Panc1 (cell line): ENCODE measurements at regions not wholly inside any gene's neighbourhood (a gene's known extent, or its start where the extent isn't known, plus 50 kb on each side); places are given as distances from the start of the nearest gene placed in this dataset.

ENCODE experiments used
- ATAC-seq: fragments of 200-7000 bp; cut with Tn5 transposase; 2 replicates; pipeline ENCODE4 v1.9.1; 2020; ENCODE audit warnings: mild to moderate bottlenecking, moderate library complexity
- BruUV-seq: library from RNA; stranded (reverse); fragments of 400-500 nt; replicated peaks from 2 replicates; lab custom pipeline; 2021; lab: Mats Ljungman, UMichigan
- CTCF ChIA-PET: fragments of 300-600 bp; sonication (Branson Sonifier 250); formaldehyde crosslinking; loops from one replicate; lab custom pipeline; 2022; ENCODE audit warnings: antibody characterized with exemption; lab: Charles Lee
- POLR2A ChIA-PET: fragments of 300-600 bp; sonication (Branson Sonifier 250); formaldehyde crosslinking; loops from one replicate; lab custom pipeline; 2022; ENCODE audit warnings: antibody characterized with exemption; lab: Charles Lee
- DNase-seq: peaks from one replicate; pipeline ENCODE4 v3.0.0-alpha.2; 2010; ENCODE audit warnings: low read depth, low spot score
- H3K27ac ChIP-seq: 2 replicates; pipeline ENCODE4 v1.5.1; 2011; ENCODE audit warnings: mild to moderate bottlenecking, low read length, inconsistent platforms
- H3K27me3 ChIP-seq: fragments of 200-500 bp; sonication (Bioruptor generic); 2 replicates; pipeline ENCODE4 v1.6.0; 2014; ENCODE audit warnings: low read length, inconsistent platforms; ENCODE audit not compliant: control insufficient read depth, insufficient read depth
- H3K36me3 ChIP-seq: fragments of 200-500 bp; sonication (Bioruptor generic); 2 replicates; pipeline ENCODE4 v1.5.1; 2014; ENCODE audit warnings: inconsistent platforms, mild to moderate bottlenecking, low read length, moderate library complexity; ENCODE audit not compliant: control insufficient read depth, insufficient read depth
- H3K4me1 ChIP-seq: 2 replicates; pipeline ENCODE4 v1.5.1; 2011; ENCODE audit warnings: inconsistent platforms, mild to moderate bottlenecking, low read length, moderate library complexity; ENCODE audit not compliant: control insufficient read depth, insufficient read depth
- H3K4me3 ChIP-seq, 2 experiments: 2 replicates each; pipeline ENCODE4 v1.5.1; 2011 to 2012; ENCODE audit warnings: low read depth in 2 of 2, low read length in 2 of 2, mild to moderate bottlenecking in 2 of 2, inconsistent platforms in 1 of 2, moderate library complexity in 1 of 2
- H3K9me3 ChIP-seq: fragments of 200-500 bp; sonication (Bioruptor generic); 2 replicates; pipeline ENCODE4 v1.5.1; 2014; ENCODE audit warnings: low read depth, mild to moderate bottlenecking, inconsistent platforms, low read length, moderate library complexity; ENCODE audit not compliant: control insufficient read depth, insufficient read depth
- CTCF ChIP-seq: fragments of 450-650 bp; IDR thresholded peaks from 2 replicates; pipeline ENCODE4 v1.5.1; 2017; ENCODE audit warnings: mild to moderate bottlenecking
- POLR2AphosphoS5 ChIP-seq: IDR thresholded peaks from 2 replicates; pipeline ENCODE4 v1.6.1; 2012; ENCODE audit warnings: mild to moderate bottlenecking, low read depth, low read length, moderate library complexity
- REST ChIP-seq, 2 experiments: IDR thresholded peaks; 2 replicates each; pipeline ENCODE4 v1.6.1; 2011 to 2012; ENCODE audit warnings: low read depth in 2 of 2, control low read depth in 1 of 2, low read length in 1 of 2, mild to moderate bottlenecking in 1 of 2, moderate library complexity in 1 of 2; ENCODE audit not compliant: insufficient read depth in 1 of 2
- SIN3A ChIP-seq: IDR thresholded peaks from 2 replicates; pipeline ENCODE4 v1.6.1; 2012; ENCODE audit warnings: low read depth, mild to moderate bottlenecking, low read length, moderate library complexity, borderline replicate concordance; ENCODE audit not compliant: insufficient read depth
- TCF7L2 ChIP-seq: IDR thresholded peaks from 2 replicates; pipeline ENCODE4 v1.6.1; 2011; ENCODE audit warnings: mild to moderate bottlenecking, low read depth, low read length, inconsistent platforms
- in situ Hi-C: cut with HindIII; loops from 2 replicates; pipeline ENCODE4 v1.10.0; 2016; ENCODE audit warnings: low sequenced_read_pairs, low pct_unique_long_range_greater_than_20kb
- intact Hi-C: fragments of 100-400 bp; cut with micrococcal nuclease; formaldehyde crosslinking; loops from one replicate; pipeline ENCODE4 v1.10.0; 2022; ENCODE audit not compliant: unreplicated experiment

GRCh38 chr5:75890546-75890945, 173.3 kb upstream of the POC5 start:
- TF ChIP-seq SIN3A (no peak), REST (IDR thresholded peaks at IDR 0.05; ENCODE audit: insufficient read depth in 1 of 2, low read depth in 2 of 2, low read length in 1 of 2) (no peak), POLR2AphosphoS5 (no peak), CTCF (no peak), TCF7L2 (no peak)
- Histone ChIP-seq H3K4me3 (no peak overlapping the region), H3K27me3 (peaks cover 3% of the 10 kb centered on the region; the same call in 1 of the 2 replicates), H3K9me3 (no peaks in the 10 kb centered on the region), H3K36me3 (no peaks in the 10 kb centered on the region), H3K4me1 (no peaks in the 10 kb centered on the region), H3K27ac (no peak overlapping the region)
- intact Hi-C loops (no loop called here), in situ Hi-C loops (no loop called here)
- no peak for DNase-seq
- no TSS peak for BruUV-seq
- CTCF ChIA-PET: no interaction called here
- POLR2A ChIA-PET: no interaction called here
- no peak for ATAC-seq

- intact Hi-C loops: loop anchor here (10.0 kb wide), 1 partner anchor 368 kb away; no protein-coding TSS in a partner anchor
- BruUV-seq: no TSS peak
Measured at GRCh38 chr5:75886706-75887105, 169.5 kb upstream of the POC5 start.

More at GRCh38 chr5:75886706-75887105, 169.5 kb upstream of the POC5 start:
- H3K4me3 ChIP-seq: no peak overlapping the region
- DNase-seq (no peak), ATAC-seq (no peak)
- ChIA-PET CTCF (no interaction called here), POLR2A (no interaction called here)
- no peak for TF ChIP-seq TCF7L2
- no peak for TF ChIP-seq POLR2AphosphoS5
- TF ChIP-seq CTCF: no peak
- no peak for TF ChIP-seq SIN3A
- TF ChIP-seq REST (IDR thresholded peaks at IDR 0.05; ENCODE audit: insufficient read depth in 1 of 2, low read depth in 2 of 2, low read length in 1 of 2): no peak
- no peak overlapping the region for H3K27ac ChIP-seq
- H3K27me3 ChIP-seq: no peaks in the 10 kb centered on the region
- no peaks in the 10 kb centered on the region for H3K4me1 ChIP-seq
- in situ Hi-C loops: no loop called here
- H3K9me3 ChIP-seq: no peaks in the 10 kb centered on the region
- H3K36me3 ChIP-seq: no peaks in the 10 kb centered on the region
